ENCODE measurements at regions not wholly inside any gene's neighbourhood (a gene's known extent, or its start where the extent isn't known, plus 50 kb on each side); places are given as distances from the start of the nearest gene placed in this dataset.

DNA sequence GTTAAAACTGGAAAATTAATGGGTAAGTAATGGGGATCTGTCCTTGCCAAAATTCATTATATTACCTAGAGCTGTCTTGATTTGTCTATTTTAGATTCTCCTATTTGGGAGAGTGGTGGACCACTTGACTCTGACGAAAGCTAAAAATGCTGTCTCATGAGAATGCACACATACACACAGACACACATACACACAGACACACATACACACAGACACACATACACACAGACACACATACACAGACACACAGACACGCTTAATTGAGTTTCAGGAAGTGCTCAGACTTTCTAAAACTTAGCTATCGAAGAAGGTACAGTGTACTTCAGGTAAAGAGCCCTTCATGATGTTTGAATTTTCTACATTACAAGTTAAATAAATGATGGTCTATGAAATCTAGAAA lies 279.5 kb downstream of the ANKRD50 start:
- TF ChIP-seq, protein P1, sequence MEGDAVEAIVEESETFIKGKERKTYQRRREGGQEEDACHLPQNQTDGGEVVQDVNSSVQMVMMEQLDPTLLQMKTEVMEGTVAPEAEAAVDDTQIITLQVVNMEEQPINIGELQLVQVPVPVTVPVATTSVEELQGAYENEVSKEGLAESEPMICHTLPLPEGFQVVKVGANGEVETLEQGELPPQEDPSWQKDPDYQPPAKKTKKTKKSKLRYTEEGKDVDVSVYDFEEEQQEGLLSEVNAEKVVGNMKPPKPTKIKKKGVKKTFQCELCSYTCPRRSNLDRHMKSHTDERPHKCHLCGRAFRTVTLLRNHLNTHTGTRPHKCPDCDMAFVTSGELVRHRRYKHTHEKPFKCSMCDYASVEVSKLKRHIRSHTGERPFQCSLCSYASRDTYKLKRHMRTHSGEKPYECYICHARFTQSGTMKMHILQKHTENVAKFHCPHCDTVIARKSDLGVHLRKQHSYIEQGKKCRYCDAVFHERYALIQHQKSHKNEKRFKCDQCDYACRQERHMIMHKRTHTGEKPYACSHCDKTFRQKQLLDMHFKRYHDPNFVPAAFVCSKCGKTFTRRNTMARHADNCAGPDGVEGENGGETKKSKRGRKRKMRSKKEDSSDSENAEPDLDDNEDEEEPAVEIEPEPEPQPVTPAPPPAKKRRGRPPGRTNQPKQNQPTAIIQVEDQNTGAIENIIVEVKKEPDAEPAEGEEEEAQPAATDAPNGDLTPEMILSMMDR (optimal IDR thresholded peaks at IDR 0.05 in 1 of 3, IDR thresholded peaks at IDR 0.05 in 1 of 3, conservative IDR thresholded peaks at IDR 0.05 in 1 of 3; ENCODE audit: extremely low read depth in 1 of 3, insufficient read depth in 2 of 3, low read length in 3 of 3), result no peak
- no peak for TF ChIP-seq EZH2 (IDR thresholded peaks at IDR 0.05; ENCODE audit: low read length)
